Activated CD8-positive, alpha-beta T cell treated with anti-CD3 and anti-CD28 coated beads for 36 hours (primary cell): ENCODE measurements at regions not wholly inside any gene's neighbourhood (a gene's known extent, or its start where the extent isn't known, plus 50 kb on each side); places are given as distances from the start of the nearest gene placed in this dataset.

Experiments
- ATAC-seq: fragments of 200-7000 bp; cut with Tn5 transposase; one replicate; pipeline ENCODE4 v1.10.0; 2021; ENCODE audit warnings: mild to moderate bottlenecking, moderate library complexity
- CTCF ChIA-PET: fragments of 350-600 bp; sonication (Branson Sonifier 250); formaldehyde crosslinking; loops from one replicate; lab custom pipeline; 2021; ENCODE audit warnings: antibody characterized with exemption; lab: Charles Lee
- POLR2A ChIA-PET: fragments of 350-600 bp; sonication (Branson Sonifier 250); formaldehyde crosslinking; loops from one replicate; lab custom pipeline; 2021; ENCODE audit warnings: antibody characterized with exemption; lab: Charles Lee
- DNase-seq: peaks from one replicate; pipeline ENCODE4 v3.0.0-alpha.2; 2020
- H3K27ac Mint-ChIP-seq: one replicate; pipeline ENCODE4 v1.8.0; 2021; ENCODE audit warnings: mild to moderate bottlenecking, mixed read lengths
- H3K27me3 Mint-ChIP-seq: one replicate; pipeline ENCODE4 v1.8.0; 2021; ENCODE audit warnings: mixed read lengths
- H3K36me3 Mint-ChIP-seq: one replicate; pipeline ENCODE4 v1.8.0; 2021; ENCODE audit warnings: low read depth, mixed read lengths
- H3K4me1 Mint-ChIP-seq: one replicate; pipeline ENCODE4 v1.8.0; 2021; ENCODE audit warnings: low read depth, mixed read lengths
- H3K4me3 Mint-ChIP-seq: one replicate; pipeline ENCODE4 v1.8.0; 2021; ENCODE audit warnings: mild to moderate bottlenecking, moderate library complexity, mixed read lengths
- H3K9me3 Mint-ChIP-seq: one replicate; pipeline ENCODE4 v1.8.0; 2021; ENCODE audit warnings: mixed read lengths
- CTCF ChIP-seq: fragments of 200-600 bp; IDR thresholded peaks from one replicate; pipeline ENCODE4 v1.8.0; 2022; ENCODE audit warnings: antibody characterized with exemption, mild to moderate bottlenecking
- intact Hi-C: fragments of 100-400 bp; cut with micrococcal nuclease; formaldehyde crosslinking; loops from one replicate; pipeline ENCODE4 v1.10.0; 2022

- H3K4me3 Mint-ChIP-seq: no peak overlapping the region
- DNase-seq: no peak
- no peaks in the 10 kb centered on the region for H3K4me1 Mint-ChIP-seq
- H3K9me3 Mint-ChIP-seq: no peaks in the 10 kb centered on the region
- no peak for TF ChIP-seq CTCF
- intact Hi-C loops: no loop called here
- ChIA-PET CTCF (no interaction called here), POLR2A (interaction anchor here (1.5 kb wide), 1 partner anchor 13 kb away, joined by 3 read pairs; no protein-coding TSS in a partner anchor)
- no peak for ATAC-seq
- H3K27ac Mint-ChIP-seq: no peak overlapping the region
- no peaks in the 10 kb centered on the region for H3K36me3 Mint-ChIP-seq
- H3K27me3 Mint-ChIP-seq: peaks cover 10% of the 10 kb centered on the region
Observed at GRCh38 chr11:20260307-20260706, 100.0 kb upstream of the DBX1 start.

DNA sequence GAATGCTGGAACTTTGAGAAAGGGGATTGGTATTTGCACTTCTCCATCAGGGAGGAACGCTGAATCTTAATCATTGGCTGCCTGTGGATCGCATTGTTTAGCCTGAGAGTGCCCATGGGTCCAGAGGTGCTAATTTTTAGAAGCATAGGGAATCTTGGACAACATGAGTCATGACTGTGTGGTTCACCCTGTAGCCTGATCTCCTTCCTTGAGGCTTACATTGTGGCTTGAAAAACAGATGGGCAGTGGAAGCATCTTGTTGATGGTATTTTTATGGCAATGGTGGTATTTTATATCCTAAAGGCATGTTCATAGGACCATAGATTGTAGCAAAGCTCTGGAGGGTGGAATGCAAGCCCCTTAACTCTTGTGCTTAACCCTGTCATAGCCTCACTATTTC is 99.2 kb upstream of the DBX1 start:
- H3K36me3 Mint-ChIP-seq: no peaks in the 10 kb centered on the region
- ATAC-seq (no peak), DNase-seq (no peak)
- peaks cover 11% of the 10 kb centered on the region for H3K27me3 Mint-ChIP-seq
- POLR2A ChIA-PET: interaction anchor here (1.5 kb wide), 1 partner anchor 14 kb away, joined by 3 read pairs; no protein-coding TSS in a partner anchor
- H3K27ac Mint-ChIP-seq: no peak overlapping the region
- H3K4me3 Mint-ChIP-seq: no peak overlapping the region
- intact Hi-C loops: no loop called here
- H3K4me1 Mint-ChIP-seq: no peaks in the 10 kb centered on the region
- no peak for TF ChIP-seq CTCF
- no peaks in the 10 kb centered on the region for H3K9me3 Mint-ChIP-seq
- CTCF ChIA-PET: interaction anchor here (0.9 kb wide), 1 partner anchor 10 kb away, joined by 4 read pairs; no protein-coding TSS in a partner anchor

DNA sequence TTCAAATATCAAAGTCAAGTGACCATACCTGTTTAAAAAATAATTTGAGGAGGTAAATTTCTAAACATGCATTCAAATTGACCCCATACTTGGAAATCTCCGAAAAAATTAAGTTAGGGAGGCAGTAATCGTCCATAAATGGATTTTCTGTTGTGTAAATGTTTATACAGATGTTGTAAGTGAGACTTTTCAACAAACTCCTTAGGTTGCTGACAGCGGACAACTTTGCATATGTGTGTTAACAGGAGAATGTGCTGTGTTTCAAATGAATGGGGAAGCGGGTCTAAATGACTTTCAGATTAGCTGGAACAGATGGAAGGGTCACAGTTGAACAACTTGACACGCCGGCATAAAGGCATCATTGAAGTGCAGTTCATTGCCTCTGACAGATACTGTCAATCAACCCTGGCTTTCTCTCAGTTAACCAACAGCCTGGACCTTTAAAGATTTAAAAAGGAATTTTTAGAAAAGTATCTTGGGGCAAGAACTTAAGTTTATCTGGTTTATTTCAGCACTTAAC is 98.2 kb upstream of the DBX1 start:
- Mint-ChIP-seq H3K36me3 (no peaks in the 10 kb centered on the region), H3K27ac (no peak overlapping the region), H3K4me3 (no peak overlapping the region), H3K9me3 (no peaks in the 10 kb centered on the region), H3K4me1 (no peaks in the 10 kb centered on the region), H3K27me3 (peaks cover 9% of the 10 kb centered on the region)
- DNase-seq (no peak), ATAC-seq (no peak)
- POLR2A ChIA-PET: no interaction called here
- TF ChIP-seq CTCF: no peak
- intact Hi-C loops: no loop called here
- CTCF ChIA-PET: no interaction called here

DNA sequence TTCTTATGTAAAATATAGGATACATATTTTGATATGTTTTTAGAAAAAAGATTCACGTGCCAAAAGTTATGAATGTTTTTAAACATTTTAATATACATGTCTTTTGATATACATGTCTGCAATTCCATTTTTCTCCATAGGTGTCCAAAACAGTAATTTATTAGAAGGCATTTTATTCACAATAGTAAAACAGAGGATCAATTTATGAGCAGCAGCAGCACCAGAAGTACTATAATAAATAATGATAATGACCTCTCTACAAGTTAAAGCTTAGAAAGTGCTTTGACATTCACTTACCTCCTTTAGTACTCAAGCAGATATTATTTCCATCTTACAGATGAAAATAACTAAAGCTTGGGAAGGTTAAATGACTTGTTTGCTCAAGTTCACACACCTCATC is 96.7 kb upstream of the DBX1 start:
- Mint-ChIP-seq H3K36me3 (no peaks in the 10 kb centered on the region), H3K27me3 (peaks cover 9% of the 10 kb centered on the region), H3K4me1 (no peaks in the 10 kb centered on the region), H3K4me3 (no peak overlapping the region), H3K9me3 (no peaks in the 10 kb centered on the region), H3K27ac (no peak overlapping the region)
- no peak for TF ChIP-seq CTCF
- DNase-seq (no peak), ATAC-seq (no peak)
- ChIA-PET CTCF (no interaction called here), POLR2A (no interaction called here)
- intact Hi-C loops: no loop called here

DNA sequence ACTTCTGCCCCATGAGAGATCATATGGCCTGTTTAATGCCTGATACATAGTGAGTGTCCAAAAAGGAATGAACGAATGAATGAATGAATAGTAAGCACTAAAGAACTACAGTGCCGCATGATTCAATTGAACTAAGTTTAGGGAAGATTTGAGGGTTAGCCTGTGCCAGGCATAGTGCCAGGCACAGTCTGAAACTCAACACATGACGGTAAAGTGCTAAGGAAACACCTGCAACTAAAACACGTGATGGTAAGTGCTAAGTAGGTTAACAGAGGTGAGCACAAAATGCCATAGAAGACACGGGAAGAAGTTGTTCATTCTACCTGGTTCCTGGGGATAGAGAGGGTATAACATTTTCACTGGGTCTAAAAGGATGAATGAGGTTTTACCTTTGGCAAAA is 93.5 kb upstream of the DBX1 start:
- no peak for TF ChIP-seq CTCF
- DNase-seq: no peak

More for the DNA sequence above, 93.5 kb upstream of the DBX1 start:
- ChIA-PET CTCF (no interaction called here), POLR2A (interaction anchor here (1.2 kb wide), 1 partner anchor 13 kb away, joined by 3 read pairs; no protein-coding TSS in a partner anchor)
- Mint-ChIP-seq H3K4me1 (no peaks in the 10 kb centered on the region), H3K4me3 (no peak overlapping the region), H3K27ac (no peak overlapping the region), H3K36me3 (no peaks in the 10 kb centered on the region), H3K9me3 (no peaks in the 10 kb centered on the region), H3K27me3 (peaks cover 6% of the 10 kb centered on the region)
- no peak for ATAC-seq
- intact Hi-C loops: no loop called here
